SK-N-SH treated with all-trans-retinoic acid at 6 μM for 48 hours (cell line): ENCODE measurements at regions not wholly inside any gene's neighbourhood (a gene's known extent, or its start where the extent isn't known, plus 50 kb on each side); places are given as distances from the start of the nearest gene placed in this dataset.

Source experiments
- BACH2 ChIP-seq: fragments of 250-450 bp; sonication (Bioruptor Pico); IDR thresholded peaks from 2 replicates; pipeline ENCODE4 v1.9.0; 2021; ENCODE audit warnings: mild to moderate bottlenecking, borderline replicate concordance
- TF ChIP-seq, protein P1 (sequence below): fragments of 250-450 bp; sonication (Bioruptor Pico); IDR thresholded peaks from 2 replicates; pipeline ENCODE4 v1.5.1; 2020; ENCODE audit warnings: low read depth, mild to moderate bottlenecking, moderate library complexity
- TF ChIP-seq, protein P2 (sequence below): fragments of 250-450 bp; sonication (Bioruptor Pico); IDR thresholded peaks from 2 replicates; pipeline ENCODE4 v1.5.1; 2021; ENCODE audit warnings: mild to moderate bottlenecking, moderate library complexity

DNA sequence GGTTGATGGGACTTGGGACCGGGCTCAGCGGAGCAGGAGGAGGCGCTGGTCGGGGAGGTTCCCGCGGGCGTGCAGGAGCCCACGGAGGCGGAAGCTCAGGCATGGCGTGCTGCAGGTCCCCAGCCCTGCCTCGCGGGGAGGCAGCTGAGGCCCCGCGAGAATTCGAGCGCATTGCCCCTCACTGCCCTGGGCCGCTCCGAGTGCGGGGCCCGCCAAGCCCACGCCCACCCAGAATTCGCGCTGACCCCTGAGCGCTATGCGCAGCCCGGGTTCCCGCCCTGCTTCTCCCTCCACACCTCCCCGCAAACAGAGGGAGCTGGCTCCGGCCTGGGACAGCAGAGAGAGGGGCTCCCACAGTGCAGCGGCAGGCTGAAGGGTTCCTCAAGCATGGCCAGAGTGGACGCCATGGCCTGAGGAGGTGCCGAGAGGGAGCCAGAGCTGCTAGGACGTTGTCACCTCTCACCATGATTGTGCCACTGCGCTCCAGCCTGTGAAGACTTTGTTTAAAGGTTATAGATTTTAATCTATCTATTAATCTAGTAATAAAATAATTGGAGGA lies 357.2 kb upstream of the RGPD4 start:
- TF ChIP-seq, protein P1, sequence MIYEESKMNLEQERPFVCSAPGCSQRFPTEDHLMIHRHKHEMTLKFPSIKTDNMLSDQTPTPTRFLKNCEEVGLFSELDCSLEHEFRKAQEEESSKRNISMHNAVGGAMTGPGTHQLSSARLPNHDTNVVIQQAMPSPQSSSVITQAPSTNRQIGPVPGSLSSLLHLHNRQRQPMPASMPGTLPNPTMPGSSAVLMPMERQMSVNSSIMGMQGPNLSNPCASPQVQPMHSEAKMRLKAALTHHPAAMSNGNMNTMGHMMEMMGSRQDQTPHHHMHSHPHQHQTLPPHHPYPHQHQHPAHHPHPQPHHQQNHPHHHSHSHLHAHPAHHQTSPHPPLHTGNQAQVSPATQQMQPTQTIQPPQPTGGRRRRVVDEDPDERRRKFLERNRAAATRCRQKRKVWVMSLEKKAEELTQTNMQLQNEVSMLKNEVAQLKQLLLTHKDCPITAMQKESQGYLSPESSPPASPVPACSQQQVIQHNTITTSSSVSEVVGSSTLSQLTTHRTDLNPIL (CRISPR knock-in tag) = no peak
- TF ChIP-seq BACH2 (CRISPR knock-in tag) = no peak
- TF ChIP-seq, protein P2, sequence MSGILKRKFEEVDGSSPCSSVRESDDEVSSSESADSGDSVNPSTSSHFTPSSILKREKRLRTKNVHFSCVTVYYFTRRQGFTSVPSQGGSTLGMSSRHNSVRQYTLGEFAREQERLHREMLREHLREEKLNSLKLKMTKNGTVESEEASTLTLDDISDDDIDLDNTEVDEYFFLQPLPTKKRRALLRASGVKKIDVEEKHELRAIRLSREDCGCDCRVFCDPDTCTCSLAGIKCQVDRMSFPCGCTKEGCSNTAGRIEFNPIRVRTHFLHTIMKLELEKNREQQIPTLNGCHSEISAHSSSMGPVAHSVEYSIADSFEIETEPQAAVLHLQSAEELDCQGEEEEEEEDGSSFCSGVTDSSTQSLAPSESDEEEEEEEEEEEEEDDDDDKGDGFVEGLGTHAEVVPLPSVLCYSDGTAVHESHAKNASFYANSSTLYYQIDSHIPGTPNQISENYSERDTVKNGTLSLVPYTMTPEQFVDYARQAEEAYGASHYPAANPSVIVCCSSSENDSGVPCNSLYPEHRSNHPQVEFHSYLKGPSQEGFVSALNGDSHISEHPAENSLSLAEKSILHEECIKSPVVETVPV (CRISPR knock-in tag) = no peak
